ENCODE measurements at regions not wholly inside any gene's neighbourhood (a gene's known extent, or its start where the extent isn't known, plus 50 kb on each side); places are given as distances from the start of the nearest gene placed in this dataset.
"Not testable (repeated sequence)": the region's sequence is repeated elsewhere in the genome, so short reads cannot be mapped to it uniquely, and the experiment has no call there.

DNA sequence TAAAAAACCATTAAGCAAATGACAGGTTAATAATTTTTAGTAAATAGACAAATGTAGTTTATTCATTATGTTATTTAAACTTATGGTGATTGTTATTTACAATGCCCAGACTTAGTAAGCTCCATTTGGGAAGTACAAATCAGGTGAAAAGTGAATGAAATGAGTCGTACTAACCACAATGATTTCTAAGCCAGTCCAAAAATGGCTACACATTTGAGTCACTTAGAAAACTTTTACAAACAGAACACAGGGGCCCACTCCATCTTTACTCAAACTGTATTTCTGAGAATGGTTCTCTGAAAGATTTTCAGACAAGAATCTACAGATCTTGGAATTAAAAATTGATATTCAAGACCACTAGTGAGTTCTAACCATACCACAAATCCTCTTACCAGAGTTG is 653.3 kb upstream of the MIS18BP1 start:
- DNase-seq (ENCODE audit: low read depth): no peak
- no peak overlapping the region for H3K4me3 ChIP-seq (ENCODE audit: control insufficient read depth, low read depth, low read length)
- TF ChIP-seq, protein P1, sequence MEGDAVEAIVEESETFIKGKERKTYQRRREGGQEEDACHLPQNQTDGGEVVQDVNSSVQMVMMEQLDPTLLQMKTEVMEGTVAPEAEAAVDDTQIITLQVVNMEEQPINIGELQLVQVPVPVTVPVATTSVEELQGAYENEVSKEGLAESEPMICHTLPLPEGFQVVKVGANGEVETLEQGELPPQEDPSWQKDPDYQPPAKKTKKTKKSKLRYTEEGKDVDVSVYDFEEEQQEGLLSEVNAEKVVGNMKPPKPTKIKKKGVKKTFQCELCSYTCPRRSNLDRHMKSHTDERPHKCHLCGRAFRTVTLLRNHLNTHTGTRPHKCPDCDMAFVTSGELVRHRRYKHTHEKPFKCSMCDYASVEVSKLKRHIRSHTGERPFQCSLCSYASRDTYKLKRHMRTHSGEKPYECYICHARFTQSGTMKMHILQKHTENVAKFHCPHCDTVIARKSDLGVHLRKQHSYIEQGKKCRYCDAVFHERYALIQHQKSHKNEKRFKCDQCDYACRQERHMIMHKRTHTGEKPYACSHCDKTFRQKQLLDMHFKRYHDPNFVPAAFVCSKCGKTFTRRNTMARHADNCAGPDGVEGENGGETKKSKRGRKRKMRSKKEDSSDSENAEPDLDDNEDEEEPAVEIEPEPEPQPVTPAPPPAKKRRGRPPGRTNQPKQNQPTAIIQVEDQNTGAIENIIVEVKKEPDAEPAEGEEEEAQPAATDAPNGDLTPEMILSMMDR (conservative IDR thresholded peaks at IDR 0.05; ENCODE audit: control insufficient read depth, insufficient read depth, low read depth, low read length): no peak

DNA sequence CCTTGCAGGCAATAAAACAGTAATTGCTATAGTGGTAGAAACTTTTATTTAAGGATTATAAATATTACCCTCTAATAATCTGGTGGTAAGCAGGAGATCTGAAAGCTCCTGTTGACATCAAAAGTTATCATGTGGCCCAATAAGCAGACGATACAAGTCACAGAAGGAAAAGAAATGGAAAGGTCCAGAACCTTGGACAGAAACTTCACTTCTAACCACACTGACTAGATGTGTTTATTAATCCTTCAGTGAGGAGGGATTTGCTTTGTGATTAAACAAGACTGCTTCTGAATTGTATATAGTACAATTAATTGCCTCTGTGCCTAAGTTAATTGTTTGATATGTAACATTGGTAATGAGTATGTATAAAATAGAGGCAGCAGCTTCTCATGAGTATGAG is 652.7 kb upstream of the MIS18BP1 start:
- TF ChIP-seq, protein P1 (conservative IDR thresholded peaks at IDR 0.05; ENCODE audit: control insufficient read depth, insufficient read depth, low read depth, low read length): no peak
- H3K4me3 ChIP-seq (ENCODE audit: control insufficient read depth, low read depth, low read length): no peak overlapping the region
- DNase-seq (ENCODE audit: low read depth): no peak

DNA sequence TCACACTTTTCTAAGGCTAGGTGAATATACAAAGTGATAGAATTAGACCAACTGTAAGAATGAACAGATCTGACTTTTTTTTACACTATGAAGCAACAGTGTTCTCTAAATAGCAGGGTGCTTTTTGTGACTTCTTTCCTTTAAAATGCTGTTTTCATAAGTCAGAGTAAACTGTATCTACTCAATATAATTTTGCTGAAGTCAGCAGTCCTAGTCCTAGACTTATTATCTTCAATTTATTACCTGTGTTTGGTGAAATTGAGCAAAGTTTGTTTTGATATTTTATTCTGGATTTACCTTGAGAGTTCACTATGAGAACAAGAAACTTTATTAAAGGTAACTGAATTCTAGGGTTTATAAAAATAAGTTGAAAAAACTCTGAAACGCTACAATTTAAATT is 651.3 kb upstream of the MIS18BP1 start:
- DNase-seq (ENCODE audit: low read depth): no peak
- TF ChIP-seq, protein P1 (conservative IDR thresholded peaks at IDR 0.05; ENCODE audit: control insufficient read depth, insufficient read depth, low read depth, low read length): no peak
- no peak overlapping the region for H3K4me3 ChIP-seq (ENCODE audit: control insufficient read depth, low read depth, low read length)

DNA sequence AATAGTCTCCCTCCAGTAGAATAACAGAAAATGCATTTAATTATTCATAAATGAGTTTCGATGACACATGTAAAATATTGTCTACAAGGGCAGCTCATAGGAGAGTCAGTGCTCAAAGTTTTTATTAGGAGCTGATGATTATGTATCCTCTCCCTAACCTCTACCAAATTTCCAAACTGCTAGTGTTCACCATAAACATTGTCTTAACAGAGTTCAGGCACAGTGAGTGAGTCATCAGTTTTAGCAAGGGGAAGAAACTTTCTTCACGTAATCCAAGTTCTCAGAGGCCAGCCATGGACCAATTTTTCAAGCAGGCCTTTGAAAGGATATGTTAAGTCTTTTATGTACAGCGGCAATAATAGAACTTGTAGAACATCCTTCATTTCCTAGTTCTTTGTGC is 649.2 kb upstream of the MIS18BP1 start:
- H3K4me3 ChIP-seq (ENCODE audit: control insufficient read depth, low read depth, low read length): no peak overlapping the region
- TF ChIP-seq, protein P1 (conservative IDR thresholded peaks at IDR 0.05; ENCODE audit: control insufficient read depth, insufficient read depth, low read depth, low read length): no peak
- DNase-seq (ENCODE audit: low read depth): no peak

DNA sequence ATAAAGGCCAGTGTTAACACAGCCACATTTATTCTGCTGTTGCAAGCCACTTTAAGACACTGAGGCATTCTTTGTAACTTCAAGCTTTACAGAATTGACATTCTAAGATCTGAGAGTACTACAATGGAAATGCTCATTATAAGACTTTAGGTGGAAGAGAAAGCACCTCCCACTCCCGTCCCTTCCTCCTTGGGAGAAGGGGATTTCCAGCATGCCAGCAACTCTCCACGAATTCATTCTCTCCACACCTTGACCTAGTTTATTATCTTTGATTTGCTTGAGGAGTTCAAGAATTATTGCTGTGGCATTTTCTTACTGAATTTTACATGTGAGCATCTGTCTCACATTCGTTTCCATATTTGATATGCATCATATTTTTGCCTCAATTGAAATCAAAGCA is 644.4 kb upstream of the MIS18BP1 start:
- no peak for DNase-seq (ENCODE audit: low read depth)
- no peak overlapping the region for H3K4me3 ChIP-seq (ENCODE audit: control insufficient read depth, low read depth, low read length)
- TF ChIP-seq, protein P1 (conservative IDR thresholded peaks at IDR 0.05; ENCODE audit: control insufficient read depth, insufficient read depth, low read depth, low read length): no peak

DNA sequence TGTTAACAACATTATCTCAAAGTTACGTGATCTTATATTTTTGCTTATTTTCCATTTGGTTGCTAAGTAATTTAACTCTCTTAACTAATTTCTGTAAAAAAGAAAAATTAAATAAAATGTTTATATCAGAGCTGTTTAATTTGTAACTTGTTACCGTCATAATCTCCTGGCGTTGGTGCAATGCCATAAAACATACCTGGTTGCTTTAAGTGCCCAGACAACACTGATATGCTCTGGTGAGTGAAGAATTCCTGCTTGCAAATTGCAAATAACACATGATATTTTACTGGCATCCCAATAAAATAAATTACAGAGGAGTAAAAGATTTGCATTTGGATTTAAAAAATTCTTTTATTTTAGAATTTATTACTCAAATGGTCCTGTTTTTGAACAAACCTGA is 640.1 kb upstream of the MIS18BP1 start:
- H3K4me3 ChIP-seq (ENCODE audit: control insufficient read depth, low read depth, low read length): no peak overlapping the region
- TF ChIP-seq, protein P1 (conservative IDR thresholded peaks at IDR 0.05; ENCODE audit: control insufficient read depth, insufficient read depth, low read depth, low read length): no peak
- no peak for DNase-seq (ENCODE audit: low read depth)

DNA sequence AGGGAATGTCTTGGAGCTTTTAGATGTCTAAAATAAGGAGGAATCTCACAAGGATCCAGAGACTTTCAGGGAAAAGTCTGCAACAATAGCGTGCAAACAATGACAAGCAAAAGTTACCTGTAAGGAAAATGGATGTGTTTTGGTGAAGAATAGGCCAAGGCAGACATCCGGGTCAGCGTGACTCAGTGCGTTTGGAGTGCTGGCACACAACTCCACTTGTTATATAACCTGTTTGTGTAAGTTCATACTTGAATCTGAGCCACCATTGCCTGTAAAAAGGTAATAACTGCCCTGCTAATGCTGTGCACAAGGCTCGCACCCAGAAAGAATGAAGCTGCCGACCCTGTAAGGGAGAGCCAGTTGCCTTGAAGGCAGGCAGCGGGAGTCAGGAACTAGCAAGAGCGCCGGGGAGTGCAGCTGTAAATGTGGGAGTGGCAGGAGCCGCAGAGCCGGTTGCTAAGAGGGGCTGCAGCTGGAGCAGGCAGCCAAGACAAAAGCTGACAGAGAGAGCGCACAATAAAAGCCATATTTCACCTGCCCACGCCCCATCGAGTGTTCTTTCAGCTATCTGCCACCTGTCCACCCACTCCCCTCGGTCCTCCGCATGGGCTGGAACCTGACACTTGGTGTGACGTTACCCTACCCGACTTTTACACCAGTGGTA is 638.5 kb upstream of the MIS18BP1 start:
- TF ChIP-seq, protein P1 (conservative IDR thresholded peaks at IDR 0.05; ENCODE audit: control insufficient read depth, insufficient read depth, low read depth, low read length): no peak
- no peak overlapping the region for H3K4me3 ChIP-seq (ENCODE audit: control insufficient read depth, low read depth, low read length)
- DNase-seq (ENCODE audit: low read depth): no peak

DNA sequence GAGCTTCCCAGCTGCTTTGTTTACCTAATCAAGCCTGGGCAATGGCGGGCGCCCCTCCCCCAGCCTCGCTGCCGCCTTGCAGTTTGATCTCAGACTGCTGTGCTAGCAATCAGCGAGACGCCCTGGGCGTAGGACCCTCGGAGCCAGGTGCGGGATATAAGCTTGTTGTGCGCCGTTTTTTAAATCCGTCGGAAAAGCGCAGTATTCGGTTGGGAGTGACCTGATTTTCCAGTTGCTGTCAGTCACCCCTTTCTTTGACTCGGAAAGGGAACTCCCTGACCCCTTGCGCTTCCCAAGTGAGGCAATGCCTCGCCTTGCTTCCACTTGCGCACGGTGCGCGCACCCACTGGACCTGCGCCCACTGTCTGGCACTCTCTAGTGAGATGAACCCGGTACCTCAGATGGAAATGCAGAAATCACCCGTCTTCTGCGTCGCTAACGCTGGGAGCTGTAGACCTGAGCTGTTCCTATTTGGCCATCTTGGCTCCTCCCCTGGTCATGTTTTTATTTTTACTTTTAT is 635.8 kb upstream of the MIS18BP1 start:
- not testable (repeated sequence) for H3K4me3 ChIP-seq (ENCODE audit: control insufficient read depth, low read depth, low read length); DNase-seq (ENCODE audit: low read depth)

Measured in fibroblast of mammary gland (primary cell).